NK-92 (cell line): ENCODE measurements at regions not wholly inside any gene's neighbourhood (a gene's known extent, or its start where the extent isn't known, plus 50 kb on each side); places are given as distances from the start of the nearest gene placed in this dataset.

Source experiments
- DNase-seq: peaks from one replicate; lab custom pipeline; 2025; ENCODE audit not compliant: unreplicated experiment; lab: John Stamatoyannopoulos, UW

DNA sequence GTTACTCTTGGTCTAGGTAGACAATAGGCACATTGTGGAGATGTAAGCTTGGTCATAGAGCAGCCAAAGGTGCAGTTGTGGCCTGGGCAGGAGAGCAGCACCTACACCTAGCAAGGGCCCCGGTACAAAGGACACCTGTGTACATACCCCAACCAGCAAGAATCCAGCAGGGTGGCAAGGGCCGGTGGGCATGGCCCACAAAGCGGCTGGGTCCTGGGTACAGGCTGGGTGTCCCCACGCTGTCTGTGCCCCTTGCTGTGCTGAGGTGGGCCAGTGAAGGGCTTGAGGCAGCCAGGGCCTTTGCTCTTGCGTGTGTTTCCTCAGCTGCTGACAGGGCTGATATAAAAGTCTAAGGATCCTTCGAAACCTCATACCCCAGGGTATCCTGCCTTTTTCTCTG is 501.8 kb downstream of the EIPR1 start:
- no peak for DNase-seq

DNA sequence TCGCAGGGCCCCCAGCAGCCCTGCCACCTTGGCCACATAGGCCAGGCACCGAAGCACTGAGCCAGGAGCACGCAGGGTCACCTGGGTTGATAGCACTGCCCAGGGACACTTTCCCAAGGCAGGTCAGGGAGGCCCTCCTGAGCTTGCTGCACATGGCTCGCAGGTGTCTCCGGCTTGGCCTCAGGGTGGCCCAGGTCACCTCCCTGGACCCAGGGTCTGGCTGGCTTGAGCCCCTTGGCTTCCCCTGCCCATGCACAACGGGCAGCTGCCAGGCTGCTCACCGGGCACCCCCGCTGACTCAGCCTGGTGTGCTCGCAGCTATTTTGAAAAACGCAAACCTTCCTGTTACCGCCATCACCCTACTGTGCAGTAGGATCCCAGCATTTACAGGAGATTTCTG is 502.3 kb downstream of the EIPR1 start:
- DNase-seq: no peak

DNA sequence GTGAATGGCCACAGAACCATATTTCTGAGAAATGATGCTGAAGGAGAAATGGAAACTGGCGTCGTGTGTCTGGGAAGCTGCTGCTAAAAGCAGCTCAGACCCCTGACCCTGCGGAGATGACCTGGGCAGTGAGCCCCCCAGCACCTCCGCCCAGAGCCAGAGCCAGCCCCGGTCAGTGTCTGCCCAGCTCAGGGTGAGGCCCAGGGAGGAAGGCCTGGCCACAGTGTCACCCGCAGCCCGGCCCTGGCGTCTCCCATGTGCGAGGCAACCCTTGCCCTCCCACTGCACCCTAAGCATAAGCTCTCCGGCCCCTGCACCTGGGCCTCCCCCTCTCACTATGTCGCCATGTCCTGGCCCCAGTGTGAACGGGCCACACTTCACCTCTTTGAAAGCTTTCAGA is 502.8 kb downstream of the EIPR1 start:
- no peak for DNase-seq

DNA sequence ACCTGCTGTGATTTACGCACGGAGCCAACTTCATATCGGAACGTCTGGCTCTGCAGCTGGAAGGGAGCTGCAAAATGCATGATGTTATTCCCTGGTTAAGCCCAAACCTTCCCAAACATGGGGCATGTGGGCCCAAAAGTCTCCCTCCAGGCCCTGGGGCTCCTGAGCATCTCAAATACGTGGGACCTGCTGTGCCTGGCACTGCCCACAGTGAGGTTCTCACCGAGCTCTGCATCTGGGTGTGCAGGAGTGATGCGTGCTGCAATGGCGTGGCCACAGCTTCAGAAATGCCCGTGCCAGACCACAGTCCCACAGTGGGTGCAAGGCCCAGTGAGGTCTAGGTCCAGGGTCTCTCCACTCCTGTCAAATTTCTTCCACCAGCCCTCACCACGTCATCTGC is 503.3 kb downstream of the EIPR1 start:
- DNase-seq: no peak

DNA sequence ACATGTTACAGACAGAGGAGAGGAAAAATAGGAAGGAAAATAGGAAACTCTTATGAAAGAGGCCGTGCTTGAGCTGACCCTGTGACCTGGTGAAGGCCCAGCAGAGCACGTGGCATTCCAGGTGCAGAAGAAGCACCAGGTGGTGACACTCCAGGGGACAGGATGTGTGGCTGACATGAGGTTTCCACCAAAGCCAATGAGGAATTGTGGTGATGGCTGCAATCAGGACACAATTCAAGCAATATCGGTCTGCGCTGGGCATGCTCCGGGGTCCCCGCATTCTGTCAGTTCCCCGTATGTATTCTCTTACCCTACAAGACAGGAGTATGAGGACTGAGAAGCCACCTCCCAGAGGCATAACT is 504.2 kb downstream of the EIPR1 start:
- no peak for DNase-seq

DNA sequence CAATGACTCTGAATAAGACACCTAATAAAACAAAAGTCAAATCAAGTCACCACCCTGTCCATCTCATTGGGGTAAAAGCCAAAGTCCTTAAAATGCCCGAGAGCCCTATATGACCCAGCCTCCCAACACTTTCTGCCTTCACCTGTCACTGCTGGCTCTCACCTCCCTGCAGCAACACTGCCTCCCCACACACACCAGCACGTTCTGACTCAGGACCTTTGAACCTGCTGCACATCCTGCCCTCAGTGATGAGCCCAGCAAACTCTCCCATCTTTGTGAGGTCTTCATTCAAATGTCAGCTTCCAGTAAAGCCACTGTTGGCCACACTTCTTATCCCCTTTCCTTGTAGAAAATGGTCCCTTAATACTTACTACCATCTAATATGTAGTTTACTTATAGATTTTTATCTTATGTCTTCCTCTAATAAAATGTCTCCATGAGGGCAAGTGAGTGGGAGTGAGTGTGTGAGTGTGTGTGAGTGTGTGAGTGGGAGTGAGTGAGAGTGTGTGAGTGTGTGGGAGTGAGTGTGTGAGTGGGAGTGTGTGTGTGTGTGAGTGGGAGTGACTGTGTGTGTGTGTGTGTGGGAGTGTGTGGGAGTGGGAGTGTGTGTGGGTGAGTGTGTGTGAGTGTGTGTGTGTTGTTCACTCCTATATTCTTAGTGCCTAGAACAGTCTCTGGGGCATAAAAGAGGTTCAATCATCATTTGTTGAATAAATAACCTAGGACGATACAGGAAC is 504.7 kb downstream of the EIPR1 start:
- no peak for DNase-seq

DNA sequence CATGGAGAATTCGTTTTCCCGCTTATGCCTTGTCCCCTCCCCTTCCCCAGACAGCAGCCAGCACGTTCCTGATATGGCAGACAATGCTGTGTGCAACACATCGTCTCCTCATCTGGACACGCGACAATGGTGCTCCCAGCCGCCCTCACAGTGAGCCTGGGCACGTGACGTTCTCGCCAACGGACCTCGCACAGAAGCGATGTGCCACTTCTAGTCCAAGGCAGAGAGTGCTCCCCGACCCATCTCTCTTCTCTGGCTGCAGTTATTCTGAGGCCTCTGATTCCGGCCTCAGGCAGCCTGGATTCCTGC is 505.4 kb downstream of the EIPR1 start:
- no peak for DNase-seq

DNA sequence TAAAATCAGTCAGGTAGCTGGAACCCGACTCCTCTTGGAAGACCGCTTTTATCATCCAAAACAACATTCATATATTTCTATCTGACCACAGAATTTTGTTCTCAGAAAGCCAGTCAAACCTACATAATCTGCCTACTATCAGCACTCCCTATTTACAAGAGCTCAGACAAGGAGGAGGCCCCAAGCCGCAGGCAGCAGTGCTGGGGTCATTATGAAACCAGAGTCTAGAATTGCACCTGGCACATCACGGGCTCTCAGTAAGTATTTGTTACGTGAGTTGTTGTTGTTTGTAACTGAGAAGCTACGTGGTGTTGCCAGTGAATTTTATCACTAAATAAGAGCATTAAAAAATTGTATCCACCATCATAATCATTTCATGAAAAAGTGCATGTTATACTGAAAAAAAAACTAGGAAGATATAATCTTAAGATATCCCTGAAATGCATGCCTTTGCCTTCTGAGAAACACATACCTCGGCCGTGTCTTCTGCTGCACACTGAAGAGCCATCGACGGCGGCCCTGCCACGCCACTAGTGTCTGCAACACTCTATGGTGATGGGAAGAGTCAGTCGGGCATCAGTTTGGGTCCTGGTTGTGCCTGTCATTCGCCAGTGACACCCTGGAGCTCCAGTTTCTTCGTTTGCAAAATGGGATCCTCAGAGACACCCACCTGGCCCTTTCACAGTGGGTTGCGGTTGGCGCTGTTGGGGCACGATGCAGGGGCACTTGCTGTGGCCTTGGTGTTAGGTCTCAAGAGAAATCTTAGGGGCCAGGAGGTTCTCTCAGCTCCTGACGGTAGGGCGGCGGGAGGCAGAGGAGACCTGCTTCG is 505.9 kb downstream of the EIPR1 start:
- DNase-seq: no peak

DNA sequence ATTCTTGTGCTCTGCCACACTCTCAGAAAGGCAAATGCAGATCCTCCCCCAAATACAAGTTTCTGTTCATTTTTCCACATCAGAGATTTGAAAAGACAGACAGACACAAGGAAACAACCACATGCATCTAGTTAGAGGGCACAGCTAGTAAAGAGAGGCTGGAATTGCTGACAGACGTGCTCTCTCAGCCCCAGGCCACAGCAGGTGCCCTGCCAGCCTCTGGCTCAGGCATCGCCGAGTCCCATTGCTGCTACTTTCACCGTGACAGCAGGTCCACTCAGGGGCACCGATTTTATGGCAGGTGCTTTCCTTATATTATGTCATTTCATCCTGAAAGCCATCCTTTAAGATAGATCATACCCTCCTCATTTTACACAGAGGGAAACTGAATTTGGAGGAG is 507.5 kb downstream of the EIPR1 start:
- no peak for DNase-seq

DNA sequence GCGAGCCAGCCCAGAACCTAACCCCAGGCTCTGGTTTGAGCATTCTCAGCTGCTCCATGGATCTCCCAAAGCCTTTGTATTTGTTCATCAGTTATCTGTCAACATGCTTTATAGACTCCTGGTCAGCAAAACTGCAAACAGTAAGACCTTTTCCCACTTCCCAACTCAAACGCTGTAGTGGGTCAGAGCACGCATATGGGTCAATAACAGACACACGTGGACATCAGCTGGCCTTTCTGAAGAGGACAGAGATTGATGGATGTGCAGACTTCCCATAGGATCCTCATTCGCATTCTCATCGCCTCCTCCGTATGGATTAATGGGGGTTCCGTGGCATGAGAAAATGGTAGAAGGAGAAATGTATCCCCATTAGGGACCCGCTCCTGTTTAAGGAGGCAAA is 508.1 kb downstream of the EIPR1 start:
- no peak for DNase-seq

DNA sequence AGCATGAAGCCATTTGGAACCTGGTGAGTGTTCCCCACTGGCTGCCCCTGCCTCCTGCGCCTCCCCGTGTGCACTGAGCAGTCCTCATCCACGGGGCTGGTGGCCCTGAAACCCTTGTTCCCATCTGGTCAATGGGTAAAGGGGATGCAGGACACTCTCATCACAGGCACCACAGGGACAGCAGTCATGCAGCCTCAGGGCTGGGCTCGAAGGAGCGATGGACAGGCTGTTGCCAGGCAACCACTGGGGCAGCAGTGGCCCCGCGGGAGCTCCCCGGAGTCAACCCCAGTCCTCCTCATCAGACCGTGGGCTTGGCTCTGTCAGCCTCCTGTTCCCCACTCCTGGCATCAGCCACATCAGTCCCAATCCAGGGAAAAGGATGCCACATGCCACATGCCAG is 509.5 kb downstream of the EIPR1 start:
- no peak for DNase-seq

DNA sequence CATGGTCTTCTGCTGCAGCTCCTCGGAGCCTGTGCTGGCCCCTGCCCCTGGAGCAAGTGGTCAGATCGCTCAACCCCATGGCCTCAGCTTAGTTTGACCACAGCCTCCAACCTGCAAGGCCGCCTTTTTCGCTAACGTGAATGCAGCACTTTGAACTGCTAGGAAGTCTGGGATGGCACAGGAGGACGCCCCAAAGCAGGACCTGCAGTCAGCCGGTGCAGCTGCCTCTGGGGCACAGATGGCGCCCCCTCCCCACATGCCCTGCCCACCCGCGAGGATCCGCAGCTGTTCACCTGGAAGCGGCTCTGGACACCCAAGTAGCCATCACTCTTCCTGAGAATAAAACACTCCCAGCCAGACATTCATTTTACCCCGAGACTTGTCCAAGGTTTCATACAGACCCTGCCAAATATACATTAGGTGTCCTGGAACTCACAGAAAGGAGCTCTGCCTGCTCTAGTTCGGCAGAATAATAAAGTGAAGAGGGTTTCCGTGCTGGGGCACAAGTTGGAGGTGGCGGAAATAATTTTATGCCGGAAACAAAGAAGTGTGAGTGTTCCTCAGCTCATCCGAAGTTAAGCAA is 510.1 kb downstream of the EIPR1 start:
- no peak for DNase-seq

DNA sequence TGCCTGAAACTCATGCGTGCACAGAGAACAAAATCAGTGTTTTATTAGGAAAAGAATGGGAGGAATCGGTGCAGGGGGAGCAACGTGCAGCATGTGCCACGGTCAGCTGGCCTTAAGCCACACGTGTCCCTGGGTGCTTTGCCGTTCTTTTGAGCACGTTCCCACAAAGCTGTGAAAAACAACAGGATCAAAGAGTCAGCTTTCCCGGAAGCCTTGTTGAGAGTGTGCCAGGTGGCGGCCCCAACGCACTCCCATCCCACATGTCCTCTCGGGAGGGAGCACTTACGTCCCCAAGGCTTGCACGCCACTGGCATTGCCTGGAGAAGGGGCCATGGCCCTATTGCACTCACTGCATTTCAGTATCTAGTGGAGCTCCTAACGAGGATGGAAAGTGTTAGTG is 511.2 kb downstream of the EIPR1 start:
- DNase-seq: no peak

DNA sequence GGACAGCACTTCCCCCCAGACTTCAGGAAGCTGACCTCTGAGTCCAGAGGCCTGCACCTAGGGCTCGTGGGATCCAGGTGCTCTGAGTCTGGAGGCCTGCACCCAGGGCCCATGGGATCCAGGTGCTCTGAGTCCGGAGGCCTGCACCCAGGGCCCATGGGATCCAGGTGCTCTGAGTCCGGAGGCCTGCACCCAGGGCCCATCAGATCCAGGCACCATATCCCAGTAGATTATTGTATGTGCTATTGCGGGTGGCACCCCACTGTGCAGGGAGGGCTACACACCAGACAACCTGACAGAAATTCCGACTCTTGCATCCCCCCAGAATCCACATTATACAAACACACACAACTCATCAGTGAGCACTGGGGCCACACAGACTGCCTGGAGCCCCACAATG is 515.2 kb downstream of the EIPR1 start:
- no peak for DNase-seq

DNA sequence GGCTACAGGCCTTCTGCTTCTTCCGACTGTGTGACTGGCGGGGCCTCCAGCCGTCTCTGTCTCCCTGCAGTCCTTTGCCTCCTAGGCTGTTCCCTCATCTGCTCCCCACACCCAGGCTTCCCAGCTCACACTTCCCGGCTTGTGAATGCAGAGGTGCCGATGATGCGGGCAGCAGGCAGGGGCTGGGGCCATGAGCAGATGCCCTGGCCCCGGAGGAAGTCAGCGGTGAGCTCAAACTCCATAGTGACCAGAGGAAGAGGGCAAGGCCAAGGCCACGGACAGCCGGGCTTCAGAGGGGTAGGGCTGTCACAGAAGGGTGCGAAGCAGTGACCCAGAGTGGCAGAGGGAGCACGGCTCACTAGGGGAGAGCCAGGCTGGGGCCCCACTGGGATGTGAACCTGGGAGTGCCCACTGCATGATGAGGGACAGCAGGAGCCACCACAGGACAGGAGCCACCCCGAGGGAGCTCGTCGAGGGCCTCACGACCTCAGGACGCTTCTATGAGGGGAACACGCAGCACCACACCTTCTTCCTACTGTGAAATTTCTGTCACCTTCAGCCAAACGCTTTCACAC is 515.9 kb downstream of the EIPR1 start:
- no peak for DNase-seq

DNA sequence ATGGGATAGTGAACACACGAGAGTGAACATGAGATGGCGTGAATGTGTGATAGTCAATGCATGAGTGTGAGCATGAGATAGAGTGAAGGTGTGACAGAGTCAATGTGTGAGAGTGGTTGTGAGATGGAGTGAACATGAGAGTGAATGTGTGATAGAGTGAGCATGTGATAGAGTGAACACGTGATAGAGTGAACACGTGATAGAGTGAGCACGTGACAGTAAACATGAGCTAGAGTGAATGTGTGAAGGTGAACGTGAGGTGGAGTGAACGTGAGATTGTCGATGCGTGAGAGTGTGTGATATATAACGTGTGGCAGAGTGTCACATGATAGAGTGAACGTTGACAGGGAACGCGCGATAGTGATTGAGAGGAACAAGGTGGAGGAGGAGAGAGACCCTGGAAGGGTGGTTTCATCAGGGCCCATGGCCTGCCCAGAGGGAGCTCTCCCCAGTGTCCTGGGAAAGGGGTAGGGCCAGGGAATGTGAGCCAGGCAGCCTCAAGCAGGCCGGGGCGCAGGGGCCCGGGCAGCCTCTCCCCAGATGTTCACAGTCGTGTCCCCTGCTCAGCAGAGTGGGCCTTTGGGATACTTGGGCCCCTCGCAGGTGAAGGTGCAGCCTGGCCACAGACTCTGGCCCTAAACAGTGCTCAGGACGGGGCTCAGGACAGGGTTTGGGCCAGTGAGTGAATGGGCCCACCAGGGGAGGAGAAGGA is 516.9 kb downstream of the EIPR1 start:
- no peak for DNase-seq

DNA sequence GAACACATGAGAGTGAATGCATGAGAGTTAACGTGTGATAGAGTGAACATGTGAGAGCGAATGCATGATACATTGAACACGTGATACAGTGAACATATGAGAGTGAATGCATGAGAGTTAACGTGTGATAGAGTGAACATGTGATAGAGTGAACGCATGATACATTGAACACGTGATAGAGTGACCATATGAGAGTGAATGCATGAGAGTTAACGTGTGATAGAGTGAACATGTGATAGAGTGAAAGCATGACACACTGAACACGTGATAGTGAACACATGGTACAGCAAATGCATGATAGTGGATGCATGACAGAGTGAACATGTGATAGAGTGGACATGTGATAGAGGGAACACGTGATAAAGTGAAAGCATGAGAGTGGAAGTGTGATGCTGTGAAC is 517.9 kb downstream of the EIPR1 start:
- DNase-seq: no peak

DNA sequence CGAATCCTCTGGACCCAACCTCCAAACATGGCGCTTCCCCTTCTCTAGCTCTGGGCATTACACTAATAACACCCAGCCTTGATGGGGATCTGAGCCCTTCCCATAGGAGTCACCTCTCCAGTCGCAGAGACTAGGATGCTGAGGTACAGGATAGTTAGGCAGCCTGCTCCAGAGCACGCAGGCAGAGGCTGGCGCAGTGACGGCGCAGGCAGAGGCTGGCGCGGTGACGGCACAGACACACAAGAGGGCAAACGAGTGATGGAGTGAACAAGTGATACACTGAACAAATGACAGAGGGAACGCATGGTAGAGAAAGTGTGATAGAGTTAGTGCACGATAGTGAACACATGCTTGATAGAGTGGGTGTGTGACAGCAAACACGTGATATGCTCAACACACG is 518.5 kb downstream of the EIPR1 start:
- DNase-seq: no peak

DNA sequence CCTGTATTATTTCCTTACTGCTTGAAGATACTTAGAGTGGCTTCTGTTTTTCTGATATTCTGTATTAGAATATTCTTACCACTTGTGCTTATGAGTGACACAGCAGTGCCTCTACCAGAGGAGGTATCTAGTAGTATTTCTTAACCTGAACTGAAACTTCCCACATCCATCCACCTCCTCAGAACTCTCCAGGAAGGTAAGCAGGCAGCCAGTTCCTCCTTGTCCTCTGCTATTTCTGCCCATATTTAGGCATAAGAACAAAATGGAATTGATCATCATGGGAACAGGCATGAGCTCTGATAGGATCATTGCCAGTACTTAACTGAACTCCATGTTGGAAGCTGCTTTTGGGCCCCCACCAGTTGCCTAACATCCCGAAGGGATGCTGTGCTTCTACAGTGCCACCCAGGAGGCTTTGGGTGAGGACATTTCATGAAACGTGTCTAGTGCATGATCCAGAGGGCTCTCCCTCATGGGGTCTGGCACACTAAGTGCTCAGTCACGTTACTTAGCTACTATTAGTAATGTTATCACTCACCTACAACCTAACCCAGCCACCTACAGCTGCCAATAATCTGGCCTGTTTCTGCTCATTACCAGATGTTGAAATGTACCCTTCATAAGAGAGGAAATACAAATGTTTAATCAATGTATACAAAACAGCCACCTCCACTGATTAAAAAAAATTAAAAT is 520.7 kb downstream of the EIPR1 start:
- DNase-seq: no peak

DNA sequence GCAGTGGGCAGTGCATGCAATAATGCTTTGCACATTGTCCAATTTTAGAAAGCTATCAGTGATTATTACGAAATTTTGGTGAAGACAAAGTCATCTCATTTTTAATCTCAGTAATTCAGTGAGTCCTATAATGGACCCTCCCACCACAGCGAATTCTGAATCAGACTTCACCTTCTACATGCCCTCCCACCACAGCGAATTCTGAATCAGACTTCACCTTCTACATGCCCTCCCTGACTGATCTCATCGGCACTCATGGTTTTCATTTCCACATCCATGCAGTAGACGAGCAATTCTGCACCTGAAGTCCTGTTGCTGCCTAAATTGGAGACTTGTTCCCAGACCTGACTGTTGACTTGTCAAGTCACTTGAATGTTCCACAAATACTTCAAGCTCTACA is 522.3 kb downstream of the EIPR1 start:
- no peak for DNase-seq

DNA sequence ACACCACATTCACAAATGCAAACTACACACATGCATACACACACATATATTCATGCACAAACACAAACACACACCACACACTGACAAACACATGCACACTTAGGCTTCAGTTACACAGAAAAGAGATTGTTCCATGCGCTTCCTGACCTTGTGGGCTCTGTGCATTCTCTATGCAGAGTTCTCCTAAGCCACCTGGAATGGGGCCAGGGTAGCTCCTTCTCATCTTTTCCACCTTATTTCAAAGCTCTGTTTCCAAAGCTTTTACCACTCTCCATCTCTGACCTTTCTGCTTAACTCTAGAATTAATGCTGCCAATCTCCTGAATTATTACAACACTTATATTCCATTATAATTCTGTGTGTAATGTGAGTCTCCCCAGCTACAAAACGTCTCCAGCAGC is 522.3 kb upstream of the MYT1L start:
- DNase-seq: no peak
